Transverse colon (tissue), 4 donors: ENCODE measurements at regions not wholly inside any gene's neighbourhood (a gene's known extent, or its start where the extent isn't known, plus 50 kb on each side); places are given as distances from the start of the nearest gene placed in this dataset.
"Not testable (repeated sequence)": the region's sequence is repeated elsewhere in the genome, so short reads cannot be mapped to it uniquely, and the experiment has no call there.

Experiments
- CTCF ChIP-seq, 5 experiments: fragments of 200-600 bp in 3 of 5; fragments of 450-650 bp in 2 of 5; sonication (generic) in 3 of 5; IDR thresholded peaks; 1 replicate in 2 of 5; 2 replicates in 3 of 5; pipeline ENCODE4 v1.5.1; 2016 to 2017; ENCODE audit warnings: antibody characterized with exemption in 5 of 5, inconsistent platforms in 3 of 5, mild to moderate bottlenecking in 2 of 5, moderate library complexity in 1 of 5
- EP300 ChIP-seq: sonication (generic); formaldehyde crosslinking; IDR thresholded peaks from one replicate; pipeline ENCODE4 v1.6.1; 2017; ENCODE audit warnings: antibody characterized with exemption, low read depth
- POLR2A ChIP-seq: fragments of 450-650 bp; IDR thresholded peaks from one replicate; pipeline ENCODE4 v1.6.1; 2016; ENCODE audit warnings: antibody characterized with exemption, mild to moderate bottlenecking, moderate library complexity
- POLR2AphosphoS5 ChIP-seq, 3 donors: sonication (generic); formaldehyde crosslinking; IDR thresholded peaks; one replicate each; pipeline ENCODE4 v1.6.1; 2016; ENCODE audit warnings: antibody characterized with exemption in 3 of 3

GRCh38 chr15:44831409-44831741 is 95.0 kb downstream of the TRIM69 start:
- not testable (repeated sequence) for TF ChIP-seq POLR2AphosphoS5 (IDR thresholded peaks at IDR 0.05); CTCF (IDR thresholded peaks at IDR 0.05); EP300; POLR2A
